ENCODE measurements at regions not wholly inside any gene's neighbourhood (a gene's known extent, or its start where the extent isn't known, plus 50 kb on each side); places are given as distances from the start of the nearest gene placed in this dataset.

DNA sequence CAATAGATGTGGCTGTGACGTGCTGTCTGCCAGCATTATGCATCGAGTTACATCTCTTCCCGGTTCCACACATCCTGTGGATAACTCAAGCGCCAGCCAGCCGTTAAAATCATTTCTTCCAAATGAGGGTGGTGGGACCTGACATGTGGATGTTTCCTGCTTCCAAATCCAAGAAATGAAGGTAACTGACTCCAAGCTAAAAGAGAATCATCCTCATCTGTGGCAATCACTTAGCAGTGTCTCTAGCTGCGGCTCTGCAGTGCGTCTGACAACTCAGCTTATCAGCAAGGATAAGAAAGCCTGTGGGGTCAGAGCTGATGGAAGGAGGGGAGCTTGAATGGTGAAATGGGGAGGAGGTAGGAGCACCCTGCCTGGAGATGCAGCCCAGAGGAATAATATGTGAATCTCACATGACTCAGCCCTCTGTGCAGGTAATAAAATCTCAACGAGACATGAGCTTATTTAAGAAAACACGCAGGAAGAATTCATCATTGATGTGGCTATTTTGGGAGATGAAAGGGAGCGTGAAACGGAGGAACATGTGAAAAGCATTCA is 382.2 kb upstream of the TRIB2 start:
- H3K27ac Mint-ChIP-seq, result no peak overlapping the region
- peaks cover 5% of the 10 kb centered on the region for H3K9me3 Mint-ChIP-seq
- ATAC-seq, result no peak
- H3K4me1 Mint-ChIP-seq (ENCODE audit: low read depth in 2 of 2), result no peaks in the 10 kb centered on the region
- peaks cover 4% of the 10 kb centered on the region for H3K36me3 Mint-ChIP-seq
- peaks cover 11 to 21% of the 10 kb centered on the region in 2 donors for H3K27me3 Mint-ChIP-seq
- H3K4me3 Mint-ChIP-seq, result no peak overlapping the region
- no peak for DNase-seq (ENCODE audit: low spot score)

DNA sequence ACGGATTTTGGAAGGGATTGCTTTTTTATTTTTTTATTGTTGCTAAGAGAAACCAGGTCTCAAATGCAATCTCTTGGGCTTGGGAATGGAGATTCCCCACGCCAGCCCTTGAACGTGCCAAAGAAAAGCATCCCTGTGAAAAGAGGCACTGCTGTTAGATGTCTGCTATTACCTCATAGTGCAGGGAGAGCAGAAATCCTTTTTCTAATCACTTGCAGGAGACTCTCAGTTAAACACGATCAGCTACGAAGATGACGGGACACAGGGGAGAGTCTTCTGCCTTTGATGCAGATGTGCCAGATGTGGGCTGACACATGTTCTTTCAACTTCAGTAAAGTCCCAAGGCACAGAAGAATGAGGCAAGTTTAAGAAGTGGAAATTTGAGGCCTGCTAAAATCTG is 381.6 kb upstream of the TRIB2 start:
- no peaks in the 10 kb centered on the region for H3K4me1 Mint-ChIP-seq (ENCODE audit: low read depth in 2 of 2)
- ATAC-seq (no peak), DNase-seq (ENCODE audit: low spot score) (no peak)
- peaks cover 5% of the 10 kb centered on the region for H3K9me3 Mint-ChIP-seq
- H3K4me3 Mint-ChIP-seq, result no peak overlapping the region
- H3K27ac Mint-ChIP-seq, result no peak overlapping the region
- H3K36me3 Mint-ChIP-seq, result peaks cover 4% of the 10 kb centered on the region
- peaks cover 11 to 17% of the 10 kb centered on the region in 2 donors for H3K27me3 Mint-ChIP-seq

DNA sequence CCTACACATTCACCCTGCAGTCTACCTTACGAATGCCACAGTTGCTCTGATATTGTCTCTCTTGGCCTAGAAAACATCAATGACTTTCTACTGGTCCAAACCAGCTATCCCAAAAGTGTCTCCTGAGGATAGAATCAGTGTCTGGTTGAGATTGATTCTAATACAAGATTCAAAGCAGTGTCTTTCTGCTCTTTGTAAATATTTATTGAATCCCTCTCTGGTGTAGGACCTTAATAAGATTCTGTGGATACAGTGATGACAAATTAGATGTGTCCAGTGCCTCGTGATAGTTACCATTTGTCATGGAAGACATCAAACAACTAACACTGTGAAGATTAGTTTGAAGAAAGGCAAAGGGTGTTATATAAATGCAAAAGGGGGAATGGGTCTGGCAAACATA is 380.7 kb upstream of the TRIB2 start:
- H3K4me3 Mint-ChIP-seq, result no peak overlapping the region
- no peaks in the 10 kb centered on the region for H3K4me1 Mint-ChIP-seq (ENCODE audit: low read depth in 2 of 2)
- DNase-seq (ENCODE audit: low spot score) (no peak), ATAC-seq (no peak)
- H3K27me3 Mint-ChIP-seq, result peaks cover 5 to 17% of the 10 kb centered on the region in 2 donors
- peaks cover 4% of the 10 kb centered on the region for H3K36me3 Mint-ChIP-seq
- H3K9me3 Mint-ChIP-seq, result peaks cover 5% of the 10 kb centered on the region
- no peak overlapping the region for H3K27ac Mint-ChIP-seq

DNA sequence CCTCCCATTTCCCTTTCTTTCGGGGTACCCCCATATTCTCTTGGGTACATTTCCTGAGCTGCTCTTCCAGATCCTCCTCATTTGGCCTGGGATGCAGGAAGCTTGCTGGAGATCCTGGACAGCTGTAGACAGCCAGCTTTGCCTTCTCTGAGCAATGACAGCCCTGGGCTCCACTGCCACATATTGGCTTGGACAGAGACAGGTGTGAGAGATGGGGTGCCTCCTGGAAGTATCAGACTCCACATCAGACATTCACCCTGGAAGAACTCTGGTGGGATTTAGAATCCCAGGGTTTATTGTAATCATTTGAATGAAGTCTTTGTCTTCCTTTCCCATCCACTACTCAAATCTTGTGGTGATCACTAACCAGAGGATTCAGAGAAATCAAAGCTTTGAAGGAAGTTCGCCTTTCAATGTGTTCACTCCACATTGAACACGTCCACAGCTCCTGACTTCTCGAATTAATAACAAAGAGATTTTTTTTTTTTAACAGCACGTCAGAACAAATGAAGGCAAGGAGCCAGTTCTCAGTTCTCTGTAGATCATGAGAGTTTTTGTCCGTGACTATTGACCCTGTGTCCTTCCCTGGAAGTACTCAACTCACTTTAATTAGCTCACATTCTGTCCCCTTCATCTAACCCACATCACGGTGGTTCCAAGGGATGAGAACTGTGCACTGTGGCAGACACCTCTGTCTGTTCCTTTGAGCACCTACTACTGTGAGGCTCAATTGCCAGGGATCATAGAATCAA is 377.6 kb upstream of the TRIB2 start:
- Mint-ChIP-seq H3K9me3 (no peaks in the 10 kb centered on the region), H3K27ac (no peak overlapping the region)

DNA sequence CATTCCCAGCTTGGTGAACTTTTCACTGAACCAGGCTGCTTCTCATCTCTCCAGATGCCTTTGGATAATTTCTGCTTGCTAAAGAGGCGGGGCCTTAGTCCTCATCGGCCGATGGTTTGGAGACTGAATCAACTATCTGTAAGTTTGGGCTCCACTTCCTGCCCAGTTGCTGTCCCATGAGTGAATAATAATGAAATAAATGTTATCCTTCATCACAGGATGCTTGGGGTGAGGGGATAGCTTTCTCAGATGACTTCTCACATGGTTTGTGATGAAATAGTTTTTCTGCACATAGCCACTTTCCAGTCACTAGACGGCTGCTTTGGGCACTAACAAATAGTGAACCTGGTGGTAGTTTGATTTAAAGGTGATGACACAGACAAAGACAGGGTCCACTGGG is 376.6 kb upstream of the TRIB2 start:
- H3K4me1 Mint-ChIP-seq (ENCODE audit: low read depth in 2 of 2), result no peaks in the 10 kb centered on the region
- peaks cover 0 to 3% of the 10 kb centered on the region in 2 donors for H3K27me3 Mint-ChIP-seq
- no peak overlapping the region for H3K4me3 Mint-ChIP-seq
- H3K36me3 Mint-ChIP-seq, result no peaks in the 10 kb centered on the region
- DNase-seq (ENCODE audit: low spot score) (no peak), ATAC-seq (no peak)
- H3K9me3 Mint-ChIP-seq, result no peaks in the 10 kb centered on the region
- H3K27ac Mint-ChIP-seq, result no peak overlapping the region

More for the DNA sequence above, 377.6 kb upstream of the TRIB2 start:
- H3K27me3 Mint-ChIP-seq, result peaks cover 0 to 9% of the 10 kb centered on the region in 2 donors
- no peaks in the 10 kb centered on the region for H3K4me1 Mint-ChIP-seq (ENCODE audit: low read depth in 2 of 2)
- DNase-seq (ENCODE audit: low spot score) (no peak), ATAC-seq (no peak)
- H3K4me3 Mint-ChIP-seq, result no peak overlapping the region
- H3K36me3 Mint-ChIP-seq, result no peaks in the 10 kb centered on the region

DNA sequence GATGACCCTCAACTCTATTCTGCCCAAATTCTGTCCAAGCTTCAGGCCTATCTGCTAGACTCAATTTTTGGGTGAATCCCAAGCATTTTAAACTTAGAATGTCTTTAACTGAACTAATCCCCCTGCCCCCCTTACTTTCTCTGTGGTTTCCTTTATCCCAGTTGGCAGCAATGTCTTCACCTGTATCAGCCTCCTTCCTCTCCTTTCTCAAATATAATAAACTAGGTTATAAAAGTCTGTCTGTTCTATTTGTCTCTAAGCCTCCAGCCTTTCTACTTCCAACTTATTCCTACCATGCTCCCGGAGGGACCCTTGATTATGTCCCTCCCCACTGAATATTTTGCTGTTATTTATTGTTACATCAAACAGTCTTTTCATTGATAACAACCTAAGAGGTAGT is 375.5 kb upstream of the TRIB2 start:
- ATAC-seq (no peak), DNase-seq (ENCODE audit: low spot score) (no peak)
- Mint-ChIP-seq H3K27me3 (peaks cover 0 to 3% of the 10 kb centered on the region in 2 donors), H3K9me3 (no peaks in the 10 kb centered on the region), H3K36me3 (no peaks in the 10 kb centered on the region), H3K4me3 (no peak overlapping the region), H3K4me1 (ENCODE audit: low read depth in 2 of 2) (no peaks in the 10 kb centered on the region), H3K27ac (no peak overlapping the region)

DNA sequence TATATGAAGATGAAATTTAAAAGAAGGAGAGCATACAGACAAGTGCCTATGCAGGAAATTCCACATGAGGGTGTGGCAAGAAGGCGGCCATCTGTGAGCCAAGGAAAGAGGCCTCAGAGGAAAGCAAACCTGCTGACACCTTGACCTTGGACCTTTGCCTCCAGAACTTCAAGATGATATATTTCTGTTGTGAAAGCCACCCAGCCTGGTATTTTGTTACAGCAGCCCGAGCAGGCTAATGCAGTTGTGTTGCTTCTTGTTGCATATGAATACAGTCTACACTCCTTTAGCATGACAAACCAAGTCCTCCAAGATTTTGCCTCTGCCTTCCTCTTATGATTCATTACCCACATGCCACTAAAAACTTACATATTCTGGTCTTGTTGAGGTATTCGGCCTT is 374.8 kb upstream of the TRIB2 start:
- H3K27me3 Mint-ChIP-seq, result peaks cover 0 to 3% of the 10 kb centered on the region in 2 donors
- H3K9me3 Mint-ChIP-seq, result no peaks in the 10 kb centered on the region
- no peaks in the 10 kb centered on the region for H3K4me1 Mint-ChIP-seq (ENCODE audit: low read depth in 2 of 2)
- ATAC-seq (no peak), DNase-seq (ENCODE audit: low spot score) (no peak)
- H3K27ac Mint-ChIP-seq, result no peak overlapping the region
- no peak overlapping the region for H3K4me3 Mint-ChIP-seq
- no peaks in the 10 kb centered on the region for H3K36me3 Mint-ChIP-seq

DNA sequence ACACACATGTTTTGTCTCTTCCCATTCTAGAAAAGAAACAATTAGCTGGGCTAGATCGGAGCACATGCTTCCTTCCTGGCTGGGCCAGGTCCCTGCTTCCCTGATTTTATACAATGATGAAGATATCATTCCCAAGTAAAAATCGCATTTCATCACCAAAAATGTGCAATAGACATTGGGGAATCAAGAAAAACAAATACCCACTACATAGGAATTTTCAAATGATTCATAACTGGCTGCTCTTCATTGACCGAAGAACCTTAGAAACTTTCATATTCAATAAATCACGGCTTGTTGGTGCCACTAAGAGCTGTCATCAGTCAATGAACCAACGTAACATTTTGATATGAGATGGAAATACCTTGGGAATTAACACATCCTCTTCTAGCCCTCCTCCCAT is 373.6 kb upstream of the TRIB2 start:
- Mint-ChIP-seq H3K9me3 (no peaks in the 10 kb centered on the region), H3K4me1 (ENCODE audit: low read depth in 2 of 2) (no peaks in the 10 kb centered on the region), H3K27me3 (no peaks in the 10 kb centered on the region), H3K36me3 (no peaks in the 10 kb centered on the region), H3K4me3 (no peak overlapping the region), H3K27ac (no peak overlapping the region)
- DNase-seq (ENCODE audit: low spot score), result no peak
- ATAC-seq, result no peak

DNA sequence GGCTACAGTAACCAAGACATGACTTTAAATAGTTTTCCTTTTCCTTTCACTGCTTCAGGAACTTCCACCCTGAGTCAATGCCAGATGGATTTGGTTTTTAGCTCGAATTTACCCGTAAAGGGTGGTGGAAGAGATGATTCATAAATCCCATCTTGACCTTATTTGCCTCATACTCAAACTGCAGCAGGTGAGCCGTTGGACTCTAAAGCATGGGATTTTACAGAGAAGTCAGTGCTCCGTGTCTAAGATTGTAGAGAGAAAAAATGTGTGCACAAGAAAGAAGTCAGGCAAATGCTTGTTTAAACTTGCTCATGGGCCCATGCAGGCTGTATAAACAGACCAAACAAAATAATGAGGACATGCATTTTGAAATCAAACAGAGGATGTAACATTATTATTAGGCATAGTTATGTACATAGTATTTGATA is 369.7 kb upstream of the TRIB2 start:
- H3K4me1 Mint-ChIP-seq (ENCODE audit: low read depth in 2 of 2), result no peaks in the 10 kb centered on the region
- H3K36me3 Mint-ChIP-seq, result no peaks in the 10 kb centered on the region
- H3K27me3 Mint-ChIP-seq, result peaks cover 0 to 9% of the 10 kb centered on the region in 2 donors
- DNase-seq (ENCODE audit: low spot score) (no peak), ATAC-seq (no peak)
- H3K4me3 Mint-ChIP-seq, result no peak overlapping the region
- no peaks in the 10 kb centered on the region for H3K9me3 Mint-ChIP-seq
- no peak overlapping the region for H3K27ac Mint-ChIP-seq

DNA sequence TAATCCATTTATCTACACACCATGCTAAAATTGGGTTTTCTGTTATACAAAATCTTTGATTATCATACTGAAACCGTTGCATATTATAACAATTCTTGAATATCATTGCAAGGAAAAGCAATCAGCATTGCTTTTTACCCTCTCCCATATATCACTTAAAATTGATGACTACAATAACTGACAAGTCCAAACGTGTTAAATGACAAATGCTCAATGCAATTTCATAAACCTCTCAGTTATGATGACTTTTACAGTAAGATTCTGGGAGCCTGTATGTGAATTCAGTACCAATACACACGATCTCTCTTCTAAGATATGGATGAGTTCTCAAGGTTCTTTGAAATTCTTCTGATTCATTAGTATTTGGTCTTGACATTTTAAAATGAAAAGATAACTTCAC is 368.5 kb upstream of the TRIB2 start:
- no peaks in the 10 kb centered on the region for H3K4me1 Mint-ChIP-seq (ENCODE audit: low read depth in 2 of 2)
- DNase-seq (ENCODE audit: low spot score) (no peak), ATAC-seq (no peak)
- H3K4me3 Mint-ChIP-seq, result no peak overlapping the region
- no peak overlapping the region for H3K27ac Mint-ChIP-seq
- peaks cover 0 to 9% of the 10 kb centered on the region in 2 donors for H3K27me3 Mint-ChIP-seq
- no peaks in the 10 kb centered on the region for H3K36me3 Mint-ChIP-seq
- no peaks in the 10 kb centered on the region for H3K9me3 Mint-ChIP-seq

DNA sequence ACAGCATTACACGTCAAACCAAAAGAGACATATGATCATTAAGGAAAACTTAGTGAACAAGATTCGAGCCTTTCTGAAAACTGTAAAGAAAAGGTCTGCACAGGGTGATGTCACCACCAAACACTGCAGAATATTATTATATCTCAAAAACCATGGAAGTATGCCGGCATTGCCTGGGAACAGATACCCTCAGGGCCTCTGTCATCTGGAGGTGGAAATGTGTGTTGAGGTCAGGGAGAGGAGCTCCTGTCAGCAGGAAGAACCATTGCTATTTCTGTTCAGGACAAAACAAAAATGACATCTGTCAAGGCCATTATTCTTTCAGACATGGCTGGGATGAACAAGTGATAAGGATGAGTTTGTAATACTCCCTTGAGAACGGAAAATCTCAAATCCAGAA is 365.9 kb upstream of the TRIB2 start:
- Mint-ChIP-seq H3K36me3 (no peaks in the 10 kb centered on the region), H3K4me1 (ENCODE audit: low read depth in 2 of 2) (no peaks in the 10 kb centered on the region), H3K27me3 (peaks cover 2 to 9% of the 10 kb centered on the region in 2 donors), H3K27ac (no peak overlapping the region), H3K9me3 (no peaks in the 10 kb centered on the region), H3K4me3 (no peak overlapping the region)
- no peak for DNase-seq (ENCODE audit: low spot score)
- no peak for ATAC-seq

DNA sequence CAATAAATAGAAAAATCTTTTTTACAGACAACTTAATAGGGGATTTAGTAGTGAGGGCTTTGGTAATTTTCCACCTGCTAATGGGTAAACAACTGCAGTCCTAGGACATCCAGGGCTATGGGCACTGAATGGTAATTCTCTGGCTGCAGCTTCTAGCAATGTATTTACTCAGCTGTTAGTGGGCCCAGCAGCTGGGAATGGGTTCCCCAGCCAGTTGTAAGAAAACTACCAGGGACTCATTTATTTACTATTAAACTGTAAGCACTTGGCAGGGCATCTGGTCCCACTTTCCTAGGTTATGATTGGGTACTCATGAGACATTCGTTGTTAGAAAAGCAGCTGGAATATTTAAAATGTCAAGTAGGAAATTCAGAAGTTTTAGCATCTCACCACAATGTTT is 363.8 kb upstream of the TRIB2 start:
- H3K4me1 Mint-ChIP-seq (ENCODE audit: low read depth in 2 of 2), result no peaks in the 10 kb centered on the region
- no peak overlapping the region for H3K4me3 Mint-ChIP-seq
- DNase-seq (ENCODE audit: low spot score) (no peak), ATAC-seq (no peak)
- H3K27me3 Mint-ChIP-seq, result peaks cover 2 to 9% of the 10 kb centered on the region in 2 donors
- H3K9me3 Mint-ChIP-seq, result no peaks in the 10 kb centered on the region
- H3K36me3 Mint-ChIP-seq, result no peaks in the 10 kb centered on the region
- H3K27ac Mint-ChIP-seq, result no peak overlapping the region

DNA sequence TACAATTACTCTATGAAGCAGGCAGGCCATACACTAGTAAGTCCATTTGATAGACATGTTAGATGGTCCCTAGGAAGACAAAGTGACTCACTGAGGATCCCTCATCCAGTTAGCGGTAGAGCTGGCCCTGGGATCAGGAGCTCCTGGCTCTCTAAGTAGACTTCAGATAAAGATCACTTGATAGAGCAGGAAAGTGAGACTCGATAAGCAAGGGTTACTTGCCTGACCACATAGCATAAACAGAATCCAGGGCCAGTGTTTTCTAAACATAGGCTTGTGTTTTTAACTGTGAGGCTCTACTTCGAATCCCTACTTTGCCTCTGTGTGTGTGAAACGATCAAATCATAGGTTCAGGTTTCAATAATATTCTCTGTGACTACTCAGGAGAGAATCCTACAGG is 355.2 kb upstream of the TRIB2 start:
- Mint-ChIP-seq H3K36me3 (peaks cover 7% of the 10 kb centered on the region), H3K9me3 (no peaks in the 10 kb centered on the region), H3K4me1 (ENCODE audit: low read depth in 2 of 2) (no peaks in the 10 kb centered on the region), H3K27me3 (peaks cover 0 to 3% of the 10 kb centered on the region in 2 donors), H3K27ac (no peak overlapping the region), H3K4me3 (no peak overlapping the region)
- ATAC-seq (no peak), DNase-seq (ENCODE audit: low spot score) (no peak)

DNA sequence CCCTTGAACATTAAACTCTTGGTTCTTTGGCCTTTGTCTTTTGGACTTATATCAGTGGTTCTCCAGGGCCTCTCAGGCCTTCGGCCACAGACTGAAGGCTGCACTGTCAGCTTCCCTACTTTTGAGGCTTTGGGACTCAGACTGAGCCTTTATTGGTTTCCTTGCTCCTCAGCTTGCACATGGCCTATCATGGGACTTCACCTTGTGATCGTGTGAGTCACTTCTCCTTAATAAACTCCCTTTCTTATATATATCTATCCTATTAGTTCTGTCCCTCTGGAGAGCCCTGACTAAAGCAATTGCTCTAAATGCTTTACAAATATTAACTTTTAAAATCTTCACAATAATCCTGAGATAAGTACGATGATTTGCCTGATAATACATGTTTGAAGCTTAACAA is 353.6 kb upstream of the TRIB2 start:
- no peak for DNase-seq (ENCODE audit: low spot score)
- peaks cover 0 to 3% of the 10 kb centered on the region in 2 donors for H3K27me3 Mint-ChIP-seq
- peaks cover 10% of the 10 kb centered on the region for H3K36me3 Mint-ChIP-seq
- H3K9me3 Mint-ChIP-seq, result no peaks in the 10 kb centered on the region
- H3K4me3 Mint-ChIP-seq, result no peak overlapping the region
- H3K27ac Mint-ChIP-seq, result no peak overlapping the region
- no peak for ATAC-seq
- H3K4me1 Mint-ChIP-seq (ENCODE audit: low read depth in 2 of 2), result no peaks in the 10 kb centered on the region

DNA sequence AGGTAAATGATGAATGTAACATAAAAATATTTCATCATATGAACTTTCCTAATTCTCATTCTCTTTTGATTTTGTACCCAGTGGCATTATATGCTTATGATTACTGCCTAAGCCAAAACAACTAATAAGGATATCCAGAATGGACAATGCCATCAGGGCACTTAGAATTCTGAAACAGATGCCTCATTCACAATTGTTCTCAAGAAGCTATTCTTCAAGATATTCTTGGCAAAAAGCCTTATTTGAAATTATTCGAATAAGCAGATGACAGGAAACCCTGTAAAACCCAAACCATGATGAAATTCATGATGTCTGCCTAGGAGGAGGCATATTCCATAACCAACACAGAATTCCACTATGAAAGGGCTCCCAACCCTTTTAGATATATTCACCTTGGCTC is 353.2 kb upstream of the TRIB2 start:
- no peaks in the 10 kb centered on the region for H3K4me1 Mint-ChIP-seq (ENCODE audit: low read depth in 2 of 2)
- no peaks in the 10 kb centered on the region for H3K9me3 Mint-ChIP-seq
- peaks cover 10% of the 10 kb centered on the region for H3K36me3 Mint-ChIP-seq
- H3K27ac Mint-ChIP-seq, result no peak overlapping the region
- DNase-seq (ENCODE audit: low spot score) (no peak), ATAC-seq (no peak)
- H3K27me3 Mint-ChIP-seq, result peaks cover 0 to 3% of the 10 kb centered on the region in 2 donors
- no peak overlapping the region for H3K4me3 Mint-ChIP-seq

All from natural killer cell treated with Interleukin-12 subunit alpha and Interleukin-12 subunit beta and Interleukin-15 and Interleukin-18, amount 100 ng/mL, for 72 hours (primary cell).